Activated CD4-positive, alpha-beta T cell treated with anti-CD3 and anti-CD28 coated beads, Interleukin-2, amount 50 U/mL, for 24 hours (primary cell): ENCODE measurements at regions not wholly inside any gene's neighbourhood (a gene's known extent, or its start where the extent isn't known, plus 50 kb on each side); places are given as distances from the start of the nearest gene placed in this dataset.
"Not testable (repeated sequence)": the region's sequence is repeated elsewhere in the genome, so short reads cannot be mapped to it uniquely, and the experiment has no call there.

ENCODE experiments used
- DNase-seq, 2 donors: peaks; one replicate each; pipeline ENCODE4 v3.0.0-alpha.2; 2020; ENCODE audit warnings: low read depth in 1 of 2, low spot score in 1 of 2

DNA sequence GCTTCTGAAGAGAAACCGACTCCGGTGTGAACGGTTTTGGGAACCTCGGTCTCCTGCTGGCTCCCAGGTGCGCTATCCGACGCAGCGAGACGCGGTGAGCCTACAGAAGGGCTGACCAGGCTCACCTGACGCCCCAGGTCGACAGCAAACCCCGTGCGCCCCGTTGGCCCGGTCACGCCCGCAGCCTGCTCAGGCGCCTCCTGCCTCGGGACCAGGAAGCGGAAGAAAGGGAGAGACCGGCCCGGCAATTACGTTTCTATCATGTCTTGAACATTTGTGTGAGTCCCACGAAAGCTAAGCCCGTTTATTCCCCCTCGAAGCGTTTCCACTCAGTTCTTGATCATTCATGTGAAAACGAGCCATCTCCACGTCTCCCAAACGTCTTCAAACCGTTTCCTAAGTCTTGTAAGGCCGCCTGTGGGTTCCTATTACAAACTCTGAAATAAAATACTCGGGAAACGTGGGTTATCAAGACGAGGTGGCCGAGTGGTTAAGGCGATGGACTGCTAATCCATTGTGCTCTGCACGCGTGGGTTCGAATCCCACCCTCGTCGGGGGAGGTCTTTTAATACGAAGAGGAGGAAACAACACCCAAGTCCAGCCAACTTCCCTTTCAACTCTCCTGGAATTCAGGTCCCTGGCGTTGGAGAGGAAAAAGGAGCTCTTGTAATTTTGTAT is 150.5 kb upstream of the PRSS16 start:
- DNase-seq, result peak in 1 of 2 donors; percentile 46

DNA sequence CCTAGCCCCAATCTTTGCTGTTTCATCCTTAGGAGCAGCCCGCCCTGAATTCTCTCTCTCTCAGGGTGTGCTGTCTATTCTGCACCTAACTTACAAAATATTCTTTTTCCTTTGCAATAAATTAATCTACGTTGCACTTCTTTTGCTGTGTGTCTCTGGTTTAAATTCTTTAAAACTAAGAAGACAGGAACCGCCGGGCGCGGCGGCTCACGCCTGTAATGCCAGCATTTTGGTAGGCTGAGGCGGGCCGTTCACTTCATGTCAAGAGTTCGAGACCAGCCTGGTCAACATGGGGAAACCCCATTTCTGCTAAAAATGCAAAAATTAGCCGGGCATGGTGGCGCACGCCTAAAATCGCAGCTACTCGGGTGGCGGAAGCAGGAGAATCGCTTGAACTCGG is 148.5 kb upstream of the PRSS16 start:
- DNase-seq, result no peak

DNA sequence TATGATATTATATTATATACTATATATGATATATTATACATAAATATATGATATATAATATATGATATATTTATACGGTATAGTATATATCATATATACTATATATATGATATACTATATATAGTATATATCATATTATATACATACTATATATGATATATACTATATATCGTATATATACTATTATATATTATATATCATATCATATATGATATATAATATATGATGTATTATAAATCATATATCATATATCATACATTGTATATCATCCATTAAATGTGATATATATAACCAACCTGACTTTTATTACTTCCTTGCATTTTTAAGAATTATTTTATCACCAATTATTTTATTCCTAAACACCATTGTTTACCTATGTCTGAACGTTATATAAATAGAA is 146.6 kb upstream of the PRSS16 start:
- DNase-seq, result no peak

- no peak for DNase-seq
Observed at GRCh38 chr6:27101824-27102223, 145.7 kb upstream of the PRSS16 start.

DNA sequence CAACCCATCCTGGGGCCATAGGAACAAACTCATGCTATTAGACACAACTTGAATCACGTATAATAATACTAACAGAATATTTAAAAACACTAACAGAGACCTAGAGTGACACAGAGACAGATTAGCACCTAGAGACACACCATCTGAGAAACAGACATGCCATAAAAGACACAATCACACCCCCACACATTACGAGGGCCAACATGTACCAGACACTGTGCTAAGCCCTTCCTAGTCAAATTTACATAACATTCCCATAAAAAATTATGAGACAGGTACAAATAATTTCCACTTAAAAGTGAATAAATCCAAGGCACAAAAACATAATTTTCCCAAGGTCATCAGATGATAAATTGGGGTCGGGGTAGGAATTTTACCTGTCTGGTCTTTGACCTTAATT is 141.1 kb upstream of the PRSS16 start:
- DNase-seq, result no peak

GRCh38 chr6:27111743-27112142 is 135.8 kb upstream of the PRSS16 start:
- no peak for DNase-seq

GRCh38 chr6:27112974-27113373 is 134.5 kb upstream of the PRSS16 start:
- DNase-seq, result no peak

DNA sequence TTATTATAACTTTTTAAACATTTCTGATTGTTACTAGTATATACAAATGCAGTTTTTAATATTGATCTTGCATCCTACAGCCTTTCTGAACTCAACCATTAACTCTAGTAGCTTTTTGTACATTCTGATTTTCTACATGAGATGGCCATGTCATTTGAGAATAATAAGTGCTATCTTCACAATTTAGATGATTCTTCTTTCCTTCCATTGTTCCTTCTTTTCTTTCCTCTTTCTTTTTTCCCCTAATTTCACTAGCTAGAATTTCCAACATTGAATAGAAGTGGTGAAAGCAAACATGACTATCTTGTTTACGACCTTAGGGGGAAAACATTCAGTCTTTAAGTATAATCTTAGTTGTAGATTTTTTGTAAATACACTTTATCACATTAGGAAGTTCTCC is 128.2 kb upstream of the PRSS16 start:
- no peak for DNase-seq

- no peak for DNase-seq
Observed at GRCh38 chr6:27119761-27120160, 127.7 kb upstream of the PRSS16 start.

GRCh38 chr6:27121640-27122039 is 125.9 kb upstream of the PRSS16 start:
- no peak for DNase-seq

- no peak for DNase-seq
Observed at GRCh38 chr6:27124252-27124657, 123.2 kb upstream of the PRSS16 start.

GRCh38 chr6:27126046-27126814 is 121.3 kb upstream of the PRSS16 start:
- no peak for DNase-seq

DNA sequence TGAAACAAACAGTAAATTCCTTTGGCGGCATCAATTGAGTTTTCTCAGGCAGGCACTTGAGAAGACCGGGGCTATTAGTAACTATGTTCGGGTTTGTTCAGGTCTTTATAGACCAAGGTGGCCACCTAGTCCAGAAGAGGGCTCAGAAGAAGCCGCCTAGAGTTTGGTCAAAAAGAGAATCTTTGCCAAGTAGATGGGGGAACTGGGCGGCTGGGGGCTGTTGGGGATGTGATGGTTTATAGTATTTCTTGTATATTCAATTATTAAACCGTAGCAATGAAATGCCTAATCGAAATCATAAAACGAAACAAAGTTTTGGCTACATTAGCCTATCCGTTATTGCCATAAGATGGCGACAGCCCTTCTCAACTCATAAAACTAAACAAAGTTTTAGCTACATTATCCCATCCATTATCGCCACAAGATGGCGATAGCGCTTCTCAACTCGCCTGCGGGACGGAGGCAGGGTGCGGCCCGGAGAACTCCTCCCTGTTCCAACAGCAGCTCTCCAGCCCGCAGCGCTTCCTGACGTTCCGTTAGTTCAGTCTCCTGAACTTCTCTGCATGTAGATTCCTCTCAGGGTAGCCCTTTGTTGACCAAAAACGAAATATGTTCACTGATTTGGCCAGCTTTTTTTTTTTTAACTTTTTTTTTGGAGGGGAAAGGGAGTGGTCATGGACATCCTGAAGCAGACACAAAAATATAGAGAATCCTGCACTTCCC is 120.5 kb upstream of the PRSS16 start:
- DNase-seq, result peak; percentile 49 to 85

GRCh38 chr6:27127874-27128273 is 119.6 kb upstream of the PRSS16 start:
- DNase-seq, result not testable (repeated sequence)

DNA sequence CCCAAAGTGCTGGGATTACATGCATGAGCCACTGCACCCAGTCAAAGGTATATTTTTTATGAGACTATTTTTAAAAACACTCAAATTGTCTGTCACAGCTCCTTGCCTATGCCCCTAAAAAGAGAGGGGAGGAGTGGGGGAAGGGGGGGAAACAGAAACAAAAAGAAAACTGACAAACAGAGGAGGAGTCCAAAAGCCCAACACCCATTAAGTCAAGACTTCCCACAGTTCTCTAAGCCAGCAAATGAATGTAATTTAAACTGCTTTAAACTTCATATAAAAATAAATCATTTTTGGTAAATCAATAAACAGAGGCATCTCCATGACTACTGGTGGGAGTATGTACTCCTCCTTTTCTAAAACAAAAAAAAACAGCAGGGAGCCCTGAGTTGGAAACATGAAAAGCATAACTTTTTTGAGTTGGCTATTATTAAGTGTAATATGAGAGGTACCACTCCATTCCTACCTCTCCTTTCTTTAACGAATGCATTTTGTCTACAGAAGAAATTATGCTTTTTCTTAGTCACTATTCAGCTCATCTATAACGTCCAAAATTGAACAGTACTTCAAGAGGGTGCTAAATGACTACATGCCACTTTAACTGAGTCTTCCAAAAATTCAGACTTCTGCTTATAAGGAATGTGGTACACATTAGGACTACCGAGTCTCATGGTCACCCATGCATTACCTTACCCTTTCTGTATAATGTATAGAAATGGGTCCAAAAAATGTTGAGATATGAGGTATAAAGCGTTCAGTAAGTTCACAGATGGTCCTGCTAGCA is 119.0 kb upstream of the PRSS16 start:
- DNase-seq, result no peak

DNA sequence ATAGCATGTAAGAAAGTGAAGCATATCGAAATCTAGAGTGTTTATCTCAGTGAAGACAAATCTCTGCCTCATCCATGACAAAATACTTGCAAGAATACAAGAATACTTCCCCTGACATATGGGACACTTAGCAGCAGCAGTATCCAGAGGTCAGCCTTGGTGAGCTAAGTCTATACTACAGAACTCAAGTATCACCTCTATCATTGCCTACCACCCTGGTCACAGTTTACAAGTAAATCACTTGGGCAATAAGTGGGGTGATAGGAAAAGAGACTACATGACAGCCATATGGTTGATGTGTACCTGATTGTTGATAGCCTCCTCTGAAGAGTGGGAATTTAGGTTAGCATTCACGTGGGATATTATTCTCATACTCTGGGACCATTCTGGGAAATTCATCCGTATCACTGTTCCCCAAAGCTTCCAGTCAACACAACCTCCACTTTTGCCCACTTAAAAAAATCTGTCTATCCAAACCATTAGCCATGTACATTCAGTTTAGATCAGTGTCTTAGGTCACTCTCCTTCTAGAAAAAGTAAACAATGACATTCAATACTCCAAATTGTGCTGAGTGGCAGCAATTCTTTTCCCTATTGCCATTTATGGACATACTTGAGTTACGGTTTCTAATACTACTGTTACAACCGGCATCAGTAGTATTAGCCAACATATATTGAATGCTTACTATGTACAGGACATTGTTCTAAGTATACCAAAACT is 118.2 kb upstream of the PRSS16 start:
- no peak for DNase-seq

DNA sequence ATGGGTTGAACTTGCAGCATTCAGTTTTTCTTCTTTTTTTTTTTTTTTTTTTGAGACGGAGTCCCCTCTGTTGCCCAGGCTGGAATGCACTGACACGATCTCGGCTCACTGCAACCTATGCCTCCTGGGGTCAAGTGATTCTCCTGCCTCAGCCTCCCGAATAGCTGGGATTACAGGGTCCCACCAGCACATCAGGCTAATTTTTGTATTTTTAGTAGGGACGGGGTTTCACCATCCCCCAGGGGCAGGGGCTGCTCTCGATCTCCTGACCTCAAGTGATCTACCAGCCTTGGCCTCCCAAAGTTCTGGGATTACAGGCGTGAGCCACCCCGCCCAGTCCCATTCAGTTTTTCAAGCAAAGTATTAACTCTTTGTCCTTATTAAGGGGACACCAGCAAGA is 117.6 kb upstream of the PRSS16 start:
- DNase-seq, result no peak

DNA sequence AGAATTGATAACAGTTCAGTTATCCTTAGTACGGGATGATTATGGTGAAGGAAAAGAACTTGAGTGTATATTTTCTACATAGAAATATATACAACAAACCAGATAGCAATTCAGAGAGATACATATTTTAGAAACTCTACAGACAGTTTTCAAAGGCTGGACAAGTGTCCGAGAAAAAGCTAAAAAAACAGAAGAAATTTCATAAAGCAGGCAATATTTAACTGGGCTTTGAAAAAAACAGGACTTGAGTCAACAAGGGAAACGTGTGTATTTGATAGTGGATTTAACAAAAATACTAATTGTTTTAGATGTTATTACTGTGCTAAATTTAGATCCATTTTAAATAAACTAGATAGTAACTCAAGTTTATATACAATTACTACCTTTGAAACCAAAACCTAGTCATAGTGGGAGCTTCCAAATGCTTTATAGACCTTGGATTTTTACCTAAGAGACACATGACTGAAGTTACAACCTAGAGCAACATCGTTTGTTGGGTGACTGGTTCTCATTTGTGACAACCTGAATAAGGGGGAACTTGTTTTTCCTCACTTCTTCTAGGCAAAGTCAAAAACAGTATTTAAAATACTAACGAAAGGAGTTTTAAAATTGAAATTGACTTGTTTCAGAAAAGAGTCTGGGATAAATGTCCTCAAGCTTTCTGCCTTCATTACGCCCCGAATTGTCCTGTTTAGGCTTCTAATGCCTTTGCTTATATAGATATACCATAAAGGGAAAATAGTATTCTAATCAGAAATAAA is 116.7 kb upstream of the PRSS16 start:
- no peak for DNase-seq

DNA sequence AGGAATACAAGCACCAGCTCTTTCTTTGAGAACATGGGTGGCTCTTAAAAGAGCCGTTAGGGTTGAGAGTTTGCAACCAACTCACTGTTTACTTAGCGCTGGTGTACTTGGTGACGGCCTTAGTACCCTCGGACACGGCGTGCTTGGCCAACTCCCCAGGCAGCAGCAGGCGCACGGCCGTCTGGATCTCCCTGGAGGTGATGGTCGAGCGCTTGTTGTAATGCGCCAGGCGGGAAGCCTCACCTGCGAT is 115.3 kb upstream of the PRSS16 start:
- DNase-seq, result peak in 1 of 2 donors; percentile 30
